Neural cell (in vitro differentiated cells): ENCODE measurements at regions not wholly inside any gene's neighbourhood (a gene's known extent, or its start where the extent isn't known, plus 50 kb on each side); places are given as distances from the start of the nearest gene placed in this dataset.

ENCODE experiments used
- H2AFZ ChIP-seq: fragments of 200-600, 300-800 bp; sonication (generic), shearing (Covaris generic); 2 replicates; pipeline ENCODE4 v1.6.0; 2014; ENCODE audit warnings: low read depth, mild to moderate bottlenecking, antibody characterized with exemption, low read length, moderate library complexity
- H3F3A ChIP-seq: fragments of 200-600 bp; shearing (Covaris generic); 2 replicates; pipeline ENCODE4 v1.6.1; 2016; ENCODE audit warnings: mild to moderate bottlenecking, moderate library complexity, mixed read lengths, antibody characterized with exemption, low read length; ENCODE audit not compliant: insufficient read depth, poor library complexity, severe bottlenecking
- H3K27ac ChIP-seq: fragments of 200-600, 300-800 bp; sonication (generic), shearing (Covaris generic); 2 replicates; pipeline ENCODE4 v1.5.1; 2014; ENCODE audit warnings: mild to moderate bottlenecking, low read length, moderate library complexity
- H3K27me3 ChIP-seq: fragments of 300-800, 200-600 bp; sonication (generic), shearing (Covaris generic); 2 replicates; pipeline ENCODE4 v1.6.0; 2014; ENCODE audit warnings: mild to moderate bottlenecking, low read depth, low read length, moderate library complexity; ENCODE audit not compliant: insufficient read depth
- H3K36me3 ChIP-seq: fragments of 300-800, 200-600 bp; sonication (generic), shearing (Covaris generic); 2 replicates; pipeline ENCODE4 v1.5.1; 2014; ENCODE audit warnings: mild to moderate bottlenecking, antibody characterized with exemption, low read length, moderate library complexity; ENCODE audit not compliant: insufficient read depth
- H3K4me2 ChIP-seq: fragments of 300-800, 200-600 bp; sonication (generic), shearing (Covaris generic); 2 replicates; pipeline ENCODE4 v1.6.0; 2014; ENCODE audit warnings: mild to moderate bottlenecking, low read length
- H3K4me3 ChIP-seq: fragments of 300-800, 200-600 bp; sonication (generic), shearing (Covaris generic); 2 replicates; pipeline ENCODE4 v1.5.1; 2014; ENCODE audit warnings: mild to moderate bottlenecking, low read length, moderate library complexity
- H3K79me2 ChIP-seq: fragments of 200-600 bp; shearing (Covaris generic); replicated peaks from 2 replicates; pipeline ENCODE4 v1.6.0; 2014; ENCODE audit warnings: mild to moderate bottlenecking, low read length, moderate library complexity; ENCODE audit not compliant: insufficient read depth
- H3K9ac ChIP-seq: fragments of 300-800, 200-600 bp; sonication (generic), shearing (Covaris generic); 2 replicates; pipeline ENCODE4 v1.6.1; 2016; ENCODE audit warnings: mild to moderate bottlenecking, low read length, mixed read lengths
- H3K9me2 ChIP-seq: fragments of 200-600 bp; shearing (Covaris generic); 2 replicates; pipeline ENCODE4 v1.6.1; 2016; ENCODE audit warnings: mild to moderate bottlenecking, low read length, mixed read lengths; ENCODE audit not compliant: insufficient read depth
- H3K9me3 ChIP-seq: fragments of 200-600, 300-800 bp; sonication (generic), shearing (Covaris generic); 2 replicates; pipeline ENCODE4 v1.6.1; 2016; ENCODE audit warnings: mild to moderate bottlenecking, mixed run types, low read length, moderate library complexity, mixed read lengths
- H4K20me1 ChIP-seq: fragments of 200-600 bp; shearing (Covaris generic); 2 replicates; pipeline ENCODE4 v1.6.1; 2016; ENCODE audit warnings: mild to moderate bottlenecking, mixed run types; ENCODE audit not compliant: insufficient read depth
- CTCF ChIP-seq: fragments of 450-650 bp; IDR thresholded peaks from 2 replicates; pipeline ENCODE4 v1.5.1; 2014; ENCODE audit warnings: antibody characterized with exemption, mild to moderate bottlenecking, moderate library complexity; ENCODE audit not compliant: poor library complexity, severe bottlenecking
- EP300 ChIP-seq: fragments of 450-650 bp; conservative IDR thresholded peaks from 2 replicates; pipeline ENCODE4 v1.6.1; 2014; ENCODE audit warnings: antibody characterized with exemption, mild to moderate bottlenecking, moderate library complexity; ENCODE audit not compliant: poor library complexity, severe bottlenecking
- EZH2 ChIP-seq: fragments of 200-600, 300-800 bp; shearing (Covaris generic), sonication (generic); IDR thresholded peaks from 2 replicates; pipeline ENCODE4 v1.6.1; 2014; ENCODE audit warnings: antibody characterized with exemption, low read length, borderline replicate concordance, mild to moderate bottlenecking; ENCODE audit not compliant: insufficient read depth, poor library complexity, severe bottlenecking
- MXI1 ChIP-seq: fragments of 450-650 bp; conservative IDR thresholded peaks from 2 replicates; pipeline ENCODE4 v1.6.1; 2014; ENCODE audit warnings: antibody characterized with exemption, mild to moderate bottlenecking; ENCODE audit not compliant: poor library complexity, severe bottlenecking
- POLR2AphosphoS5 ChIP-seq: IDR thresholded peaks from 2 replicates; pipeline ENCODE4 v1.6.1; 2012
- RAD21 ChIP-seq: fragments of 450-650 bp; conservative IDR thresholded peaks from 2 replicates; pipeline ENCODE4 v1.6.1; 2014; ENCODE audit warnings: antibody characterized with exemption, mild to moderate bottlenecking, moderate library complexity
- REST ChIP-seq: IDR thresholded peaks from 2 replicates; pipeline ENCODE4 v1.6.1; 2012; ENCODE audit warnings: borderline replicate concordance
- SMC3 ChIP-seq: fragments of 450-650 bp; conservative IDR thresholded peaks from 2 replicates; pipeline ENCODE4 v1.6.1; 2014; ENCODE audit warnings: antibody characterized with exemption, mild to moderate bottlenecking, moderate library complexity; ENCODE audit not compliant: poor library complexity
- TAF1 ChIP-seq: IDR thresholded peaks from 2 replicates; pipeline ENCODE4 v1.6.1; 2012; ENCODE audit warnings: low read depth

- H2AFZ ChIP-seq, result no peak overlapping the region
- H3K4me3 ChIP-seq, result no peak overlapping the region
- no peaks in the 10 kb centered on the region for H3K36me3 ChIP-seq
- H3K27me3 ChIP-seq, result no peaks in the 10 kb centered on the region
- no peaks in the 10 kb centered on the region for H3K9me2 ChIP-seq
- H3K4me2 ChIP-seq, result no peak overlapping the region
- H3K27ac ChIP-seq, result no peak overlapping the region
- no peaks in the 10 kb centered on the region for H3K79me2 ChIP-seq
- TF ChIP-seq EP300 (no peak), CTCF (no peak), RAD21 (no peak), REST (no peak), SMC3 (no peak), MXI1 (no peak), POLR2AphosphoS5 (no peak), EZH2 (no peak), TAF1 (no peak)
- H3K9ac ChIP-seq, result no peak overlapping the region
- no peaks in the 10 kb centered on the region for H3F3A ChIP-seq
- H4K20me1 ChIP-seq, result no peaks in the 10 kb centered on the region
- no peaks in the 10 kb centered on the region for H3K9me3 ChIP-seq
Measured at GRCh38 chr10:4373098-4373497, 452.9 kb upstream of the AKR1E2 start.

GRCh38 chr10:4372601-4373000 lies 453.4 kb upstream of the AKR1E2 start:
- no peak overlapping the region for H2AFZ ChIP-seq
- no peaks in the 10 kb centered on the region for H3K36me3 ChIP-seq
- no peak overlapping the region for H3K27ac ChIP-seq
- no peak overlapping the region for H3K9ac ChIP-seq
- no peaks in the 10 kb centered on the region for H3K27me3 ChIP-seq
- no peaks in the 10 kb centered on the region for H4K20me1 ChIP-seq
- no peak for TF ChIP-seq MXI1
- no peak for TF ChIP-seq CTCF
- TF ChIP-seq REST, result no peak
- no peak for TF ChIP-seq TAF1
- TF ChIP-seq EP300, result no peak
- no peak for TF ChIP-seq RAD21
- no peak for TF ChIP-seq EZH2
- TF ChIP-seq SMC3, result no peak
- no peak for TF ChIP-seq POLR2AphosphoS5
- H3F3A ChIP-seq, result no peaks in the 10 kb centered on the region
- no peaks in the 10 kb centered on the region for H3K79me2 ChIP-seq
- H3K9me2 ChIP-seq, result no peaks in the 10 kb centered on the region
- H3K9me3 ChIP-seq, result no peaks in the 10 kb centered on the region
- H3K4me3 ChIP-seq, result no peak overlapping the region
- no peak overlapping the region for H3K4me2 ChIP-seq
